CD4-positive, CD25-positive, alpha-beta regulatory T cell (primary cell): ENCODE measurements at regions not wholly inside any gene's neighbourhood (a gene's known extent, or its start where the extent isn't known, plus 50 kb on each side); places are given as distances from the start of the nearest gene placed in this dataset.
"Not testable (repeated sequence)": the region's sequence is repeated elsewhere in the genome, so short reads cannot be mapped to it uniquely, and the experiment has no call there.

Experiments
- ATAC-seq, 2 donors: fragments of 150-1000 bp; cut with Tn5 transposase; one replicate each; pipeline ENCODE4 v1.10.0; 2021; ENCODE audit warnings: low read depth in 2 of 2, moderate number of reproducible peaks in 2 of 2, moderate library complexity in 1 of 2
- DNase-seq, 3 donors: peaks; one replicate each; pipeline versions ENCODE4 v3.0.0 to v3.0.0-alpha.2; 2012 to 2022; ENCODE audit warnings: mixed read lengths in 1 of 3
- H3K27ac ChIP-seq: one replicate; pipeline ENCODE4 v1.7.0; 2013; ENCODE audit warnings: mild to moderate bottlenecking, low read length; ENCODE audit not compliant: insufficient read depth, poor library complexity, severe bottlenecking
- H3K27me3 ChIP-seq: one replicate; pipeline ENCODE4 v1.7.0; 2013; ENCODE audit warnings: low read length; ENCODE audit not compliant: control insufficient read depth, insufficient read depth
- H3K36me3 ChIP-seq: one replicate; pipeline ENCODE4 v1.7.0; 2013; ENCODE audit warnings: mild to moderate bottlenecking, low read length, moderate library complexity; ENCODE audit not compliant: control insufficient read depth, insufficient read depth
- H3K4me1 ChIP-seq: 2 replicates; pipeline ENCODE4 v1.7.0; 2013; ENCODE audit warnings: mild to moderate bottlenecking, low read length; ENCODE audit not compliant: insufficient read depth, control insufficient read depth, poor library complexity, severe bottlenecking
- H3K4me3 ChIP-seq: one replicate; pipeline ENCODE4 v1.7.0; 2013; ENCODE audit warnings: low read depth, mild to moderate bottlenecking, low read length, moderate library complexity
- H3K9me3 ChIP-seq, 2 experiments: 1 replicate in 1 of 2; 2 replicates in 1 of 2; pipeline ENCODE4 v1.7.0; 2013; ENCODE audit warnings: low read length in 2 of 2, mild to moderate bottlenecking in 1 of 2, moderate library complexity in 1 of 2; ENCODE audit not compliant: control insufficient read depth in 2 of 2
- H3K27ac Mint-ChIP-seq, 3 donors: one replicate each; pipeline ENCODE4 v1.8.0; 2020 to 2022; ENCODE audit warnings: mild to moderate bottlenecking in 3 of 3, mixed read lengths in 3 of 3, moderate library complexity in 2 of 3
- H3K27me3 Mint-ChIP-seq: one replicate; pipeline ENCODE4 v1.8.0; 2022; ENCODE audit warnings: mild to moderate bottlenecking, mixed read lengths
- H3K36me3 Mint-ChIP-seq: one replicate; pipeline ENCODE4 v1.8.0; 2020; ENCODE audit warnings: mixed read lengths
- H3K4me1 Mint-ChIP-seq, 4 donors: one replicate each; pipeline ENCODE4 v1.8.0; 2020 to 2022; ENCODE audit warnings: mixed read lengths in 4 of 4, mild to moderate bottlenecking in 1 of 4
- H3K4me3 Mint-ChIP-seq, 4 donors: one replicate each; pipeline ENCODE4 v1.8.0; 2020 to 2022; ENCODE audit warnings: mild to moderate bottlenecking in 4 of 4, mixed read lengths in 4 of 4, moderate library complexity in 3 of 4
- H3K9me3 Mint-ChIP-seq, 7 donors: one replicate each; pipeline ENCODE4 v1.8.0; 2020 to 2022; ENCODE audit warnings: mixed read lengths in 7 of 7, mild to moderate bottlenecking in 3 of 7, moderate library complexity in 2 of 7

DNA sequence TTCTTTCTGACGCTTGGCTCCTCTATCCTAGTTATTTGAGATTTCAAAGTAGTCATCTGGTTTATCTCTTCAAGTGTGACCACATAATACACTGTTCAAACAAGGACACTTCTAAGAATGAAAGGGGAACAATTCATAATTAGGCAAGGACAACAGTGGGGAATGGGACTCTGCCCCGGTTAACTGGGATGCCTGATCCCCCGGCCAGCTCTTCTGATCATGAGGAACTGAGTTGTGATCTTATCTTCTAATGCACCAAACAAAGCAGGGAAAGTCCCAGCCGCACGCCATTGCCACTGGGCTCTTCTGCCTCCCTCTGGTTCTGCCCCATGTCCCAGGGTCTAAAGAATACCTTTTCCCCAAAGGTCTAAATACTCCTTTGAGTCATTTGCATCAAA, 158.2 kb upstream of the IRF2BP2 start:
- peaks cover 38% of the 10 kb centered on the region for H3K4me1 ChIP-seq
- H3K27me3 ChIP-seq, result no peaks in the 10 kb centered on the region
- peak overlapping the region; percentile 53 for H3K27ac ChIP-seq
- no peak overlapping the region for H3K4me3 ChIP-seq
- Mint-ChIP-seq H3K36me3 (no peaks in the 10 kb centered on the region), H3K4me1 (peaks cover 26 to 60% (median 35%) of the 10 kb centered on the region in 4 donors), H3K27me3 (peaks cover 6% of the 10 kb centered on the region), H3K4me3 (peak overlapping the region in 3 of 4 donors; percentile 56 to 73 (median 66)), H3K27ac (peak overlapping the region; percentile 63 to 94 (median 83)), H3K9me3 (no peaks in the 10 kb centered on the region)
- no peaks in the 10 kb centered on the region for H3K36me3 ChIP-seq
- no peak for DNase-seq
- H3K9me3 ChIP-seq, result no peaks in the 10 kb centered on the region
- no peak for ATAC-seq

DNA sequence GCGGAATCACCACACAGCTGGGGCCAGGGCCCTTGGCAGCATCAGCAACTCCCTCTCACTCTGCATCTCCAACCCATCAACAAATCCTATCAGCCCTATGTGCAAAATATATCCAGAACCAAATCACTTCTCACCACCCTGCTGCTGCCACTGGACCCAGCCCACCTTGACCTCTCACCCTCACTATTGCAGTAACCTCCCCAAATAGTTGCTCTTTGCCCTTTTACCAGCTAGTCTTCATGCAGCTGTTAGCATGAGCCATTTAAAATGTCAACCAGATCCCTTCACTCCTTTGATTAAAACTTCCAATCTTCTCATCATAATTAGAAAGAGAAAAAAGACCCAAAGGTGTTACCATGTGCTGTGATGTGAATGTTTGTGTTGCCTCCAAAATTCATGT, 155.7 kb upstream of the IRF2BP2 start:
- no peak overlapping the region for H3K27ac Mint-ChIP-seq
- H3K9me3 ChIP-seq, result no peaks in the 10 kb centered on the region
- H3K27me3 Mint-ChIP-seq, result no peaks in the 10 kb centered on the region
- H3K4me1 ChIP-seq, result peaks cover 22% of the 10 kb centered on the region
- no peaks in the 10 kb centered on the region for H3K27me3 ChIP-seq
- H3K36me3 Mint-ChIP-seq, result no peaks in the 10 kb centered on the region
- no peaks in the 10 kb centered on the region for H3K36me3 ChIP-seq
- H3K4me3 Mint-ChIP-seq, result no peak overlapping the region
- peaks cover 15 to 46% (median 23%) of the 10 kb centered on the region in 4 donors for H3K4me1 Mint-ChIP-seq
- H3K27ac ChIP-seq, result no peak overlapping the region
- ATAC-seq (no peak), DNase-seq (no peak)
- no peak overlapping the region for H3K4me3 ChIP-seq
- H3K9me3 Mint-ChIP-seq, result no peaks in the 10 kb centered on the region

DNA sequence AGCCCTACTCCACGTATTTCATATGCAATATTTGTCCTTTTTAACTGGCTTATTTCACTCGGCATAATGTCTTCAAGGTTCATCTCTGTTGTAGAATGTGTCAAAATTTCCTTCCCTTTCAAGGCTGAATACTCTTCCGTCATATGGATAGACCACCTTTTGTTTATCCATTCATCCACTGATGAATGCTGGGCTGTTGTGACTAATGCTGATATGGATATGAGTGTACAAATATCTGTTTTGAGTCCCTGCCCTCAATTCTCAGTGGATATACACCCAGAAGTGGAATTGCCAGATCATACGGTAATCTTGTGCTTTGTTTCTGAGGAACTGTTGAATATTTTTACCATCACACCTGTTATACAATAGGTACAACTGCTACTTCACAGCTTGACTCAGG, 155.2 kb upstream of the IRF2BP2 start:
- no peaks in the 10 kb centered on the region for H3K36me3 Mint-ChIP-seq
- ATAC-seq (no peak), DNase-seq (no peak)
- no peaks in the 10 kb centered on the region for H3K9me3 Mint-ChIP-seq
- no peak overlapping the region for H3K27ac ChIP-seq
- H3K36me3 ChIP-seq, result no peaks in the 10 kb centered on the region
- H3K4me1 Mint-ChIP-seq, result peaks cover 16 to 46% (median 26%) of the 10 kb centered on the region in 4 donors
- no peak overlapping the region for H3K4me3 Mint-ChIP-seq
- H3K4me3 ChIP-seq, result no peak overlapping the region
- H3K9me3 ChIP-seq, result no peaks in the 10 kb centered on the region
- H3K4me1 ChIP-seq, result peaks cover 26% of the 10 kb centered on the region
- no peak overlapping the region for H3K27ac Mint-ChIP-seq
- no peaks in the 10 kb centered on the region for H3K27me3 ChIP-seq
- no peaks in the 10 kb centered on the region for H3K27me3 Mint-ChIP-seq

DNA sequence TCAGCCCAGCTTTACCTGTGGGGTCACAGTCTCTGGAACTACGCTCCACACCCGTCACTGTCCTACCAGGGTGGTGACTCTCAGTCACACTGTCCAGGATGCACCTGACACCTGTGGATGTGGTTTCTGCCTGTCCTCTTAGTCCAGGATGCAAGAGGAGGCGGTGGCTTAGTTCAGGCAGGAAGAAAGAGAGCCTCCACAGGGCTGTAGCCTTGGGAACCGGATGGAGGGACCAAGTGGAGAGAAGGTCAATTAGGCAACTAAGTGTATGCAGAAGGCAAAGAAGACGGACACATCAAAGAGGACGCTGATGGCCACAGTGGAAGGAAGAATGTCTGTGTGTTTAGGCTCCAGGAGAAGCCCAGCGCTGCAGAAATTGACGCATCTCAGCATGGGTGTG, 153.9 kb upstream of the IRF2BP2 start:
- H3K27ac ChIP-seq, result no peak overlapping the region
- no peak overlapping the region for H3K4me3 ChIP-seq
- H3K36me3 ChIP-seq, result no peaks in the 10 kb centered on the region
- ATAC-seq, result no peak
- no peaks in the 10 kb centered on the region for H3K9me3 ChIP-seq
- H3K9me3 Mint-ChIP-seq, result peaks cover 0 to 2% (median 0%) of the 10 kb centered on the region in 7 donors
- no peak overlapping the region for H3K4me3 Mint-ChIP-seq
- peaks cover 27% of the 10 kb centered on the region for H3K4me1 ChIP-seq
- H3K4me1 Mint-ChIP-seq, result peaks cover 16 to 47% (median 28%) of the 10 kb centered on the region in 4 donors
- H3K27ac Mint-ChIP-seq, result peak overlapping the region in 2 of 3 donors; percentile 45 to 62
- DNase-seq, result no peak
- H3K27me3 ChIP-seq, result no peaks in the 10 kb centered on the region
- peaks cover 4% of the 10 kb centered on the region for H3K36me3 Mint-ChIP-seq
- H3K27me3 Mint-ChIP-seq, result peaks cover 3% of the 10 kb centered on the region

DNA sequence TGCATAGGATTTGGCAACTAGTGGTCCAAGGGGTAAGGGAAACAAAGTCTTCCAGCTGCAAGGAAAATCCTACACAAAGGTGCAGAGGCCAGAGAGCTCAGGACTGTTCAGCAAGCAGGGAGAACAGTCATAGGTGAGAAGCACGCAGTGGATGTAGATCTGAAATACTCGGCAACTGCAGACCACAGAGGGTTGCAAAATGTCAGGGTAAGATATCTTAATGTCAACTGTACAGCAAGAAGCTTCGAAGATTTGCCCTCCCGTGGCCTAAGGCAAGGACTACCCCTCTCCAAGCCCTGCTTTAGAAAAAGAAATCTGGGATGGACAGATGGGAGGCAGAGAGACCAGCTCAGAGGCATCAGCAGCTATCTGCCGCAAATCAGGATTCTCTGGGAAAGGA, 153.4 kb upstream of the IRF2BP2 start:
- no peaks in the 10 kb centered on the region for H3K36me3 ChIP-seq
- peaks cover 11 to 47% (median 28%) of the 10 kb centered on the region in 4 donors for H3K4me1 Mint-ChIP-seq
- no peak overlapping the region for H3K4me3 ChIP-seq
- H3K4me1 ChIP-seq, result peaks cover 26% of the 10 kb centered on the region
- H3K9me3 Mint-ChIP-seq, result peaks cover 0 to 2% (median 0%) of the 10 kb centered on the region in 7 donors
- no peaks in the 10 kb centered on the region for H3K27me3 ChIP-seq
- H3K27me3 Mint-ChIP-seq, result peaks cover 4% of the 10 kb centered on the region
- H3K27ac Mint-ChIP-seq, result peak overlapping the region in 1 of 3 donors; percentile 62
- H3K4me3 Mint-ChIP-seq, result no peak overlapping the region
- peaks cover 4% of the 10 kb centered on the region for H3K36me3 Mint-ChIP-seq
- H3K27ac ChIP-seq, result no peak overlapping the region
- DNase-seq (no peak), ATAC-seq (no peak)
- no peaks in the 10 kb centered on the region for H3K9me3 ChIP-seq

DNA sequence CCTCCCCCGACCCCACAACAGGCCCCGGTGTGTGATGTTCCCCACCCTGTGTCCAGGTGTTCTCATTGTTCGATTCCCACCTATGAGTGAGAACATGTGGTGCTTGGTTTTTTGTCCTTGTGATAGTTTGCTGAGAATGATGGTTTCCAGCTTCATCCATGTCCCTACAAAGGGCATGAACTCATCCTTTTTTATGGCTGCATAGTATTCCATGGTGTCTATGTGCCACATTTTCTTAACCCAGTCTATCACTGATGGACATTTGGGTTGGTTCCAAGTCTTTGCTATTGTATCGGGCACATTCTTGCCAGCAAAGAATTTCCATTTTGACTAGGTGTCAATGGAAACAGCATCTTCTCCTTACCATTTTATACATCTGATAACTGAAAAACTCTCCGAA, 152.1 kb upstream of the IRF2BP2 start:
- H3K36me3 ChIP-seq, H3K4me3 ChIP-seq, H3K36me3 Mint-ChIP-seq, DNase-seq, H3K9me3 ChIP-seq, H3K9me3 Mint-ChIP-seq, H3K27ac ChIP-seq, ATAC-seq, H3K27me3 ChIP-seq, H3K27me3 Mint-ChIP-seq, H3K4me3 Mint-ChIP-seq: not testable (repeated sequence)
- Mint-ChIP-seq H3K27ac (peak overlapping the region in 1 of 3 donors; percentile 22), H3K4me1 (peaks cover 4 to 45% (median 21%) of the 10 kb centered on the region in 4 donors)
- peaks cover 23% of the 10 kb centered on the region for H3K4me1 ChIP-seq

DNA sequence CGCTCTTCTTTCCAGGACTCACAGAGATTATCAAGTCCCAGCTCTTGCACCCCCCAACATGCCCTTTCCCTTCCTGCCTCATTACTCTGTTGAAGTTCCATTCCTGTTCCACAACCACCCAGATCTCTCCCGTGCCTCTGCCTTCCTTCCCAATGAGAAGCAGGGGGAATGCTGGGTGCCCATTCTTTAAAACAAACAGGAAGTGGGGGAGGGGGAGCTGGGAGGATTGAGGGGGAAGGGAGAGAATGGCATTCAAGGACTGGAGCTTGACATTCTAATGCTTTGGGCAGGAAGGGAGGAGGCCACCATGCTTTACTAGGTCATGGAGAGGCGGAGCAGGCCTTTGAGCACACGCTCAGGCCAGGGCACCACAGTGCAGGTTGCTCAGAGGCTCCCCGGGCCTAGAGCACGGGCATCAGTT, 150.3 kb upstream of the IRF2BP2 start:
- Histone ChIP-seq H3K4me1 (peaks cover 23% of the 10 kb centered on the region), H3K27me3 (no peaks in the 10 kb centered on the region), H3K27ac (no peak overlapping the region), H3K4me3 (no peak overlapping the region), H3K9me3 (no peaks in the 10 kb centered on the region), H3K36me3 (no peaks in the 10 kb centered on the region)
- Mint-ChIP-seq H3K9me3 (peaks cover 0 to 2% (median 0%) of the 10 kb centered on the region in 7 donors), H3K4me1 (peaks cover 0 to 49% (median 22%) of the 10 kb centered on the region in 4 donors), H3K36me3 (peaks cover 4% of the 10 kb centered on the region), H3K4me3 (peak overlapping the region in 1 of 4 donors; percentile 9), H3K27ac (peak overlapping the region in 2 of 3 donors; percentile 78 to 92), H3K27me3 (peaks cover 9% of the 10 kb centered on the region)
- ATAC-seq (no peak), DNase-seq (no peak)

DNA sequence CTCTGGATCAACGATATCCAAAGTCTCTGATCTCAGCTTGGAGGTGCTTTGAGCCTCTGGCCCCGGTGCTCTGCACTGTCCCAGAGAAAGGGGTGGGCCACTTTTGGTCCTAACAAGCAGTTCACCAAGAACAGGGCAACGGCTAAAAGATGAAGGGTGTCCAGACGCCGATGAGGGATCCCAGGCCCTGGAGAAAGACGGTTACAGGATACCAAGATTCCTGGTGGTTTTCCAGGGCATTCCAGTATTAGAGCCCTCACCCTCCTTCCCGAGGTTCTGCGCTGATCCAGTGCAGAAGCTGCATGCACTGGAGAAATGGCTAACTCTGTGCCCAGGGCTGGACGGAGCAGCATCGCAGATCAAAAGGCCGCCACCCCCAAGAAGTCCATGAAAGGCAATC, 149.9 kb upstream of the IRF2BP2 start:
- no peak overlapping the region for H3K27ac ChIP-seq
- H3K4me1 ChIP-seq, result peaks cover 23% of the 10 kb centered on the region
- no peak overlapping the region for H3K4me3 ChIP-seq
- ATAC-seq (no peak), DNase-seq (no peak)
- H3K27me3 ChIP-seq, result no peaks in the 10 kb centered on the region
- H3K27ac Mint-ChIP-seq, result peak overlapping the region in 2 of 3 donors; percentile 78 to 92
- peaks cover 0 to 49% (median 22%) of the 10 kb centered on the region in 4 donors for H3K4me1 Mint-ChIP-seq
- no peaks in the 10 kb centered on the region for H3K9me3 ChIP-seq
- H3K36me3 ChIP-seq, result no peaks in the 10 kb centered on the region
- H3K27me3 Mint-ChIP-seq, result peaks cover 9% of the 10 kb centered on the region
- H3K4me3 Mint-ChIP-seq, result no peak overlapping the region
- peaks cover 4% of the 10 kb centered on the region for H3K36me3 Mint-ChIP-seq
- peaks cover 0 to 2% (median 0%) of the 10 kb centered on the region in 7 donors for H3K9me3 Mint-ChIP-seq
